NCI-H345 (cell line): ENCODE measurements at regions not wholly inside any gene's neighbourhood (a gene's known extent, or its start where the extent isn't known, plus 50 kb on each side); places are given as distances from the start of the nearest gene placed in this dataset.
A peak's percentile ranks its signal among the peaks of the same experiment; 100 is the strongest.

ENCODE experiments used
- DNase-seq: peaks from one replicate; lab custom pipeline; 2025; lab: John Stamatoyannopoulos, UW

DNA sequence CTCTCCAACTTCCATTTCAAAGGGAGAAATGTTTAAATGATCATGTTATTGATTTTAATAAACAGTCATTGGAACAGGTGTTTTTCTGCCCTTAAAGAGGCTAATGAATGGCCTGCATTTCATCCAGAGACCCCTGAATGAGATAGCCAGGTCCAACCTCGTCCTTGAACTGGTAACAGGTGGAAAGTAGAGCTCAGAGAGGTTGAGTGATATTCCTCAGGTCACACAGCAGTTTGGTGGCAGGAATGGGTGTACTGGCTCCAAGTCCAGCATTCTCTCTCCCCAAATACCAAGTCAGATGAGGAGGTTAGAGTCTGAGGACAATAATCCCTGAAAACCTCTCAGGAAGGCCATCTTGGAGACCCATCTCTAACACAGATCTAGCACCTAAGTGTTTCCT is 81.7 kb upstream of the ANO1 start:
- DNase-seq = no peak

DNA sequence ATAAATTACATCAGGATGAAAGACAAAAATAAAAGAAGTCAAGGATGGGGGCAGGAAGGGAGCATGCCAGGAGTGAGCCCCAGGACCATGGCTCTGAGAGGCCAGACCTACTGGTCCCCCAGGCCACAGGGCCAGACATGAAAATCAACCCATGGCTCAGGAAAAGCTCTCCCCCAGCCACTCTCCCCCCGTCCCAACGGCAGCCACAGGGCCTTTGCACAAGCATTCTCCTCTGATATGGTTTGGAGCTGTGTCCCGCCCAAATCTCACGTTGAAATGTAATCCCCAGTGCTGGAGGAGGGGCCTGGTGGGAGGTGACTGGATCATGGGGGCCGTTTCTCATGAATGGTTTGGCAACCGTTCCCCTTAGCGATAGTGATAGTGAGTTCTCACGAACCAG is 80.8 kb upstream of the ANO1 start:
- no peak for DNase-seq

DNA sequence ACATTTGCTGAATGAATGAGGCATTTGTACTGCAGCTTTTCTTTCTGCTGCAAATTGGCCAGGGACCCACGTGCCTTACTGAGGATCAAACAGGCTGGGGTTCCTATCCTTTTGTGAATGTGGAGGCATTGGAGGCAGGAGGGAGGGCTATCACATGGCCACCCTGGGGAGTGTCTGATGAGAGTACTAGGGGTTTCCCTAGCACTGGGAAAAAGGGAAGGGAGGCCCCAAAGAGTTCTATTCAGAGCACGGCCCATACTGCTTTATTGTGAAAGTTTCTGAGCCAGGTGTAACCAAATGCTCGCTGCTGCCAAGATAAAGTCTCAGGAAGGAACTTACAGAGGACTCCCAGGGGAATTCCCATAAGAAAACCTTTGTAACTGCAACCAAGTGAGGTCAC is 78.4 kb upstream of the ANO1 start:
- DNase-seq = no peak

DNA sequence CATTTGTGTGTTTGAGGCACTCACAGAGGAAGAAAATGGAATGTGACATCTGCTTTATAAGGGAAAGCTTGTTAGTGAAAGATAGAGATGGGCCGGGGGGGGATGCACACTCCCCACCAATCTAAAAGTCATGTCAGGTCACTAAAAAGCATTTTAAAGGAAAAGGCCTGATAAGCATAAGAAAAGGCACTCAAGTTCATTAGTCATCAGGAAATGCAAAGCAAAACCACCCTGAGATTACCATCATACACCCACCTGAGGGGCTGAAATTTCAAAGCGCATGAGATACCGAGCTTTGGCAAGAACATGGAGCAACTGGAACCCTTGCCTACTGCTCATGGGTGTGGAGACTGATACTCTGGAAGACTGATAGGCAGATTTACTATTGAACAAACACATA is 77.9 kb upstream of the ANO1 start:
- DNase-seq = no peak

DNA sequence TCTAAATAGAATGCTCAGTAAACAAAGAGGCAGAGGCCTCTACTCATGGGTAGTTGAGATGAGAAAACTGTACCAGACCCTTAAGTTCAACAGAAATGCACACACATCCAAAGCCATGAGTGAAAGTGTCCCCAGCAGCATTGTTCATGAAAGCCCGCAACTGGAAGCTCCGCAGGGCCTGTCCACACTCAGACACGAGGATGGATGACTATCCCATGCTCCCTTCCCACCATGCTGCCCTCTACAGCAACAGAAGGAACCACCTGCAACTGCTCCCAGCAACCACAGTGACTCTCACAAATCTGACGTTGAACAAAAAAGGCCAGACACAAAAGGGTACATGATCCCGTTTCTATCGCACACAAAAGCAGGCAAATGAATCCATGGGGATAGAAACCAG is 76.9 kb upstream of the ANO1 start:
- DNase-seq = peak; percentile 72

DNA sequence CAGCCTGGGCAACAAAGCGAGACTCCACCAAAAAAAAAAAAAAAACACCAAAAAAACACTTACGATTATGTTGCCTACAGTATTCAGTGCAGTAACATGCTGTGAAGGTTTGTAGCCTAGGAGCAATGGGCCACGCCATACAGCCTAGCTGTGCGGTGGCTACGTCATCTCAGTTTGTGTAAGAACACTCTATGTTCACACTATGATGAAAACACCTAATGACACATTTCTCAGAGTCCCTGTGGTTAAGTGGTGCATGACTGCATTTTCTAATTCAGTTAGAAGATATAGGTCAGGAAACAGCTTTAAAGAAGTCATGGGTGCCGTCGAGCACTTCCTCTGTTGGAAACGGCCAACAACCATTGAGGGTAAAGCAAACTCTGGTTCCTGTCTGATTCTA is 75.7 kb upstream of the ANO1 start:
- no peak for DNase-seq

DNA sequence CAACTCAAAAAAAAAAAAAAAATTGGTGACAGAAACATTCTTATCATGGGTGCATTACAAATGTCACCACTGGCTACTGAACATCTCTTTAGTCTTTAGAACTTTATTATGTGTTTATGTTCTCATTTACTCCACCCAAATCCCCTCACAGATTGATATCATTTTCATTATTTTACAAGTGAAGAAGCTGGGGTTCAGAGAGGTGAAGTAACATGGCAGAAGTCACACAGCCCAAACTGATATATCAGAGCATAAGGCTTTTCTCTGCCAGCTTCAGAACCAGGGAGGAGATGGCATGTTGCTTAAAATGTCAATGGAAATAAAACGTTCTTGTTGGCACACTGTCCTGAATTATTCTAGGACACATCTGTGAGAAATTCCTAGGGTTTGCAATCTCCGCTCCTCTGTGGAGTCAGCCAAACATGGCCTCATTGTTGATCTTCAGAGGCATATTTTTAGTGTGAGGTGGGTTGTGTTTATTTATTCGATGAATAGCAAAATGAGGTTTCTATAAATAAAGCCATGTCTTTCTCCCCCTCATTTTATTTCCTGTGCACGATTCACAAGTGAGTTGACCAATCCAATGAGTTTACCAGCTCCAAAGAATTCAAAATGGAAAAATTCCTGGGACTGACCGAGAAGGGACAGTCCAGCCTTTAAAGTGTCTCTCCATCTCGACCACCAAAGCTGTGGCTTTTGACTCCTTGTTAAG is 72.9 kb upstream of the ANO1 start:
- no peak for DNase-seq

DNA sequence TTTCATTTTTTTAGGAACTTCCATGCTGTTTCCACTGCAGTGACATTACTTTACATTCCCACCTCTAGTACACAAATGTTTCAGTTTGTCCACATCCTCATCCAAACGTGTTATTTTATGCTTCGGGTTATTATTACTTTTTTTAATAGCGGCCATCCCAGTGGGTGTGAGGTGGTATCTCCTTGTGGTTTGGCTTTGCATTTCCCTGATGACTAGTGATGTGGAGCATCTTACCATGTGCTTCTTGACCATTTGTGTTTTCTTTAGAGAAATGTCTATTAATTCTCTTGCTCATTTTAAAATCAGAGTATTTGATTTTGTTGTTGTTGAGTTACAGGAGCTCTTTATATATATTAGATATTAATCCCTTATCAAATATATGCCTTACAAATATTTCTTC is 70.3 kb upstream of the ANO1 start:
- DNase-seq = no peak

DNA sequence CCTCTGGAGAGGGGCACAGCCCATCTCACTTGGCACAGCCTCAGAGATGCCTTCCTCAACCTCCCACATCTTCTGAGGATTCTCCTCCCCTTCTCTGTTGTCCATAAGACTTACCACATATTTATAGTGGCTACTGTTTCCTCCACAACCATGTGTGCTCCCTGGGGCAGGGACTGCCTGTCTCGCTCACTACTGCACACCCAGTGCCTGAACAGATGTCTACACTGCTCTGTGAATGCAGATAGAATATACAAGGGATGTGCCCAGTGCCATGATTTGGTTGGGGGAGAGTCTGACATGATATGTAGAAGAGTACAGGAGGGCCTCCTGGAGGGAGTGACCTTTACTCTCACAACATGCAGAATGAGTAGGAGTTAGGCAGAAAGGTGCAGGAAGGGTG is 67.3 kb upstream of the ANO1 start:
- no peak for DNase-seq

DNA sequence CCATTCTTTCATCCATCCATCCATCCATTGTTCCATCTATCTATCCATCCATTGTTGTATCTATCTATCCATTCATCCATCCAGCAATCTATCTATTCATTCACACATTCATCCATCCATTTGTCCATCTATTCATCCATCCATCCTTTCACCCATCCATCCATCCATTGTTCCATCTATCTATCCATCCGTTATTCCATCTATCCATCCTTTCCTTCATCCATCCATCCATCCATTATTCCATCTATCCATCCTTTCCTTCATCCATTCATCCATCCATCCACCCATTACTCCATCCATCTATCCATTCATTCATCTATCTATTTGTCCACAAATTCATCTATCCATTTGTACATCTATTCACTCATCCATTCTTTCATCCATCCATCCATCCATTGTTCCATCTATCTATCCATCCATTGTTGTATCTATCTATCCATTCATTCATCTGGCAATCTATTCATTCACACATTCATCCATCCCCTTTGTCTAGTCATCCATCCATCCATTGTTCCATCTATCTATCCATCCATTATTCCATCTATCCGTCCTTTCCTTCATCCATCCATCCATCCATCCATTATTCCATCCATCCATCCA is 65.9 kb upstream of the ANO1 start:
- DNase-seq = no peak

DNA sequence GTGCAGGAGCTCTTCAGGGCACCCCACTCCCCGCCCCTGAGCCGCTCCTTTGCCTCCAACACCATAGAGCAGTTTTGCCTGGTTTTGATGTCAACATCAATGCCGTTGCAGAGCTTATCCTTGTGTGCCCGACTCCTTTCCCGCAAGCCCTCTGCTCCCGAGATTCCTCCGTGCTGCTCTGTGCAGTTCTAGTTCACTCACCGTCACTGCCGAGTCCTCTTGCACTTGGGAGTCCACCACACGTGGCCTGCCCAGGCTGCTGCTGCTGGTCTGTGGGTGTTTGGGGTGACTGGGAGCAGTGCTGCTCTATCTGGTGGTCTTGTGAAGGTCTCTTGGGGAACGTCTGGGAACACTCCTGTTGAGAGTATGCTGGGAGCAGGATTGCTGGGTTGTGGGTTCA is 63.8 kb upstream of the ANO1 start:
- no peak for DNase-seq

DNA sequence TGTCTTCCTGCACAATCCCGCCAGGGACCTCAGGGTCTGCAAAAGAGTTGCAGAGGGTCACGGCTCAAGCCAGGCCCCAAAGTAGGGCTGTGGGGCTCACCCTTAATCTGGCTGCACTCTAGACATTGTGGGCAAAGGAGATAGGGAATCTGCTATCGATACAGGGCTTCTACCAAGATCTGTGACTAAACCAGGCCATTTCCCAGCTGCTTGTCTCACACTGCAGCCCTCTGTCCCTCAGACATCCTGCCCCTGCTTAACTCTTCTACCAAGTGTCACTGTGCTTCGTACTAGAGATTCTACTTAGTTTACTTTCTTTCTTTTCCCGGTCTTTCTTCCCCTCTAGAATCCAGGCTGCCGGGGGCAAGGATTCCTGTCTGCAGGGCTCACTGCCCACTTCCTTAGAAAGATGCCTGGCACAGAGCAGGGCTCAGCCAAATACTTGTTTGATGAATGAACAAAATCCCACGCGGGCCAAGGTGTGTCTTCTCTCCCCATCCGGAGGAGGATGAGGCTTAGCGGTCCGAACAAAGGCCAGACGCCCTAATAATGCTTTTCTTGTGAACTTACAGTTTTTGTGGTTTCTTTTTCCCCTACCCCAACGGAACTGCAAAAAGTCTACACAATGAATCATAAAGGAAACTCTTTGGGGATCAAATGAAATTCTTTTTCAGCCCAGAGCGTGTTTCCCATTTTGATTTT is 61.3 kb upstream of the ANO1 start:
- DNase-seq = no peak

DNA sequence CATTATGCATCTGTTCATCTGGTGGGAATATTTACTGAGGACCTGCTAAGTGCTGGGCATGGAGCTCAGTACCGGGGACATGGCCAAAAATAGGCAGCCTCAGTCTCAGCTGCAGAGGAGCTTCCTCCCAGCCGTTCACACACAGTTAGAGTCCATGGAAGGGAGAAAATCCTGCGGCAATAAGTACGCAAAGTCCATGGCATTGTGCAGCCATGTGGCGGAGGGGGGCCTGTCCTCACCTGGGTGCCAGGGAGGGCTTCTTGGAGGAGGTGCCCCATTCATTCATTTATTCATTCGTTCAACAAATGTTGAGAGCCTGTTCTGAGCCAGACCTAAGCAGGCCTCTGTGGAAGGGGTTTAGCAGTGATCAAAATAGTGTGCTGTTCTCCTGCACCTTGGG is 59.3 kb upstream of the ANO1 start:
- no peak for DNase-seq

DNA sequence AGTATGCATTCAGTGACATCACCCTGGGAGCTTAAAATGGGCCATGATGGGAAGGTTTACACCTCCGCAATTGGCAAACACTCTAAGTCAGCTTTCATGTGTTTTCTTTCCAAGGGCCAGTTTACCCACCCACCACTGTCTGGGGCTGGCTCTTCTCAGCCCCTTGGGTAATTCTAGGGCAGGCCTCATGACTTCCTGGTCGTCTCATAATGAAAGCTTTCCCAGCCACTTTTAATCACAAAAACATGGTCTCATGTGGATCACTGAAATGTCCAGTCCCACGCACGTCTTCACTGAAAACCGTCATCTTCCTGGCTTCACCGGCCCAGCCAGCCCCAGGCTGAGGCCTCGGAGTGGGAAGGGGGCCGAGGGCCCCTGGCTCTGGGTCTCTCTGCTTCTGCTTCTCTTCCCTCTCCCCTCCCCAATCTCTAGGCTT is 58.5 kb upstream of the ANO1 start:
- DNase-seq = no peak

DNA sequence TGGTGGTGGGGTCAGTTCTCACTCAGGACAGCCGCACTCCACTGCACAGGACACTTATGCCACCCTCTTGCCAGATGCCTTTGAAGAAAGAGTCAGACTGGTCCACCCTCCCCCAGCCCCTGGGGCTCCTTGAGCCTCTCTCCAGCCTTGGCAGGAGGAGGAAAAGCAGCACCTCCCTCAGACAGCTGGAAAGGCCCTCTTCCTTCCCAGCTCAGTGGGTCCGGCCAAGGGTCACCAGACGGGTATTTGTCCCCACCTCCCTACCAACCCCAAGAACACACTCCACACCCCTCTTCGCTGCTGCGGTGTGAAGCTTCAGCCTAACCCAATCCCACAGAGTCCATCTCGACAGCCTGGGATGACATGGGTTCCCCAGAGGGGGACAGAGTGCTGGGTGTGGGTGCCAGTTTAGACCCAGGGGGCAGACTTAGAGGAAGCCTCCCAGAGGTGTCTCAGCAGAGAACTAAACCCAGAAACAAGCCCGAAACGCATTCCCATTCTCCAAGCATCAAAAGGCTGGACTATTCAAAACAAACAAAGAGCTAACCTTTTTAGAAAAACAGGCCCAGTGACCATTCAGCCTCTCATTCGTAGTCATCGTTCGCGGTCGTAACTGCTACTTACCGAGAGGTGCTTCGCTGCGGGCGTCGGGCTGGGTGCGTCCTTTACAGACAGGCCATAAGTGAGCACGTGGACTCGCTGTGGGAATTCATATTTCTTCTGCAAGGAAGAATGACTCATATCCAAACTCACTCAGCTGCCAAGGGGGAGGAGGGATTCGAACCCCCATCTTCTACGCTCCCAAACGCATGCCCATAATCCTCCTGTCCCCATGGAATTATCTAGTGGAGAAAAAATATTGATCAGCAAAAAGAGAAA is 57.5 kb upstream of the ANO1 start:
- DNase-seq = no peak

DNA sequence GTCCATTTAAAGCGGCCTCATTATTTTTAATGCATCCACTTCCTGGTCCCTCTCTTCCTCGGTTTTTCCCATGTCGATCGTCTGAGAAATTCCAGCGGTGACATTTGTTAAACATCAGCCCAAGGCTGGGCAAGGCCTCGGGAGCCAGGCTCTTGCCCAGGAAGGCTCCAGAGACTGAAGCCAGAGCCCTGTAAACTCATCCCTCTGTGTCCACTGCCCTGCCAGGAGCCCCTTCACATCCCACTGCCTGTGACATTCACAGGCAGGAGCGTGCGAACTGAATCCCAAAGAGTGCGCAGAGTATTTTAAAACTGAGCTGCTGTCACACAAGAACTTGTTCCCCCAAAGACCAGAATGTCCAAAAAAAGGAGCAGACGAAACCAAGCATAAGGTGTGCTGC is 56.5 kb upstream of the ANO1 start:
- no peak for DNase-seq

DNA sequence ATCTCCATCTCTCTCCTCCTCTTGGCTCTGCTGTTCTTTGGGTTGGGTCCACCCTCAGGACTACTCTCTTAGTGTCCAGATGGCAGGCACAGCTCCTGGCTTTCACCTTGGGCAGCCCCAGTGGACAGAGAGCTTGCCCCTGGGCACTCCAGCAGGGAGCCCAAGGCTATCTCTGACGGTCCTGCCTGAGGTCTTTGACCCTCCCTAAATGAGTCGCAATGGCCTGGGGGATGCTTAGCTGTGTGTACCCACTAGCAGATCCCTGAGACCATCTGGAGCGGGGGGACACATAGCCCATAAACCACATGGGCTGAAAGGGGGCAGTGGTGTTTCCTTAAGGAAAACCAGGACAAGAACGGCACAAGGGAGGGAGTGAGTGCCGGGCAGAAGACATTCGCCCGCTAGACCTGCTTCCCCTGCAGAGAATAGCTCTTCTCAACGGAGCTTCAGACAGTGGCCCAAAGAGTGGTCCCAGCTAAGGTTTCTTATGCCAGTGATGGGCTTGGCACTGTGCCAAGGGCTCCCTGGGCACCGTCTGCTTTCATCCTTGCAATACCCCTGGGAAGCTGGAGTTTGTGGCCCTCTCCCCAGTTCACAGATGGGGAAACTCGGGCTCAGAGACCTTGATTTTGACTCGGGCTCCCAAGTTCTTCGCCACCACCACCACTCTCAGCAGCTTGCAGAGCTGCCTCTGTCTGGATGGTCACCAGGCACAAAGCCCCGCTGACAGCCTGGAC is 53.9 kb upstream of the ANO1 start:
- no peak for DNase-seq

DNA sequence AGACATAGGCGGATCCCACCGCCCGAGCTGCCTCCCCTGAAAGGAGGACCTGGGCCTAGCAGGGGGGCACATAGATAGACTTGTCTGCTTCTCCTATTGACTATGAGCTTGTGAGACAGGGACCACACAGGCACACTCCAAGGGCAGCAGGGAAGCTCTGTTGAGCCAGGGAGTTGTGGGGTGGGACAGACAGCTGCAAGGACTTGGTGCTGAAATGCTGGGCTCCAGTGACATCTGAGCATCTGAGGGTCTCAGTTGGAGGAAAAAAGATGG is 53.4 kb upstream of the ANO1 start:
- DNase-seq = no peak

DNA sequence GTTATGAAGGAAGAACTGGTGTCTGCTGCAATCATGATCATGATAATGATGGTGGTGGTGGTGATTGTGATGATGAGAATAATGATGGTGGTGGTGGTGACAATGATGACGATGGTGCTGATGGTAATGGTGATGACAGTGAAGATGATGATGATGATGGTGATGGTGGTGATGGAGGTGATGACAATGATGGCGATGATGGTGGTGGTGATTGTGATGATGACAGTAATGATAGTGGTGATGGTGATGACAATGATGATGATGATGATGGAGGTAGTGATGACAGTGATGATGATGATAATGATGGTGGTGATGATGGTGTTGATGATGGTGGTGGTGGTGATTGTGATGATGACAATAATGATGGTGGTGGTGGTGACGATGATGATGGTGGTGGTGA is 52.8 kb upstream of the ANO1 start:
- no peak for DNase-seq

DNA sequence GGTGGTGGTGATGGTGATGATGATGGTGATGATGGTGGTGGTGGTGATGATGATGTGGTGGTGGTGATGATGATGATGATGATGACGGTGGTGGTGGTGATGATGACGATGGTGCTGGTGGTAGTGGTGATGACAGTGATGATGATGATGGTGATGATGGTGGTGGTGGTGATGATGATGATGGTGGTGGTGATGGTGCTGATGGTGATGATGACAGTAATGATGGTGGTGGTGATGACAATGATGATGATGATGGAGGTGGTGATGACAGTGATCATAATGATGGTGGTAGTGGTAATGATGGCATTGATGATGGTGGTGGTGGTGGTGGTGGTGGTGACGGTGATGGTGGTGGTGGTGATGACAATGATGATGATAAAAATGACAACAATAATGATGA is 52.1 kb upstream of the ANO1 start:
- no peak for DNase-seq

DNA sequence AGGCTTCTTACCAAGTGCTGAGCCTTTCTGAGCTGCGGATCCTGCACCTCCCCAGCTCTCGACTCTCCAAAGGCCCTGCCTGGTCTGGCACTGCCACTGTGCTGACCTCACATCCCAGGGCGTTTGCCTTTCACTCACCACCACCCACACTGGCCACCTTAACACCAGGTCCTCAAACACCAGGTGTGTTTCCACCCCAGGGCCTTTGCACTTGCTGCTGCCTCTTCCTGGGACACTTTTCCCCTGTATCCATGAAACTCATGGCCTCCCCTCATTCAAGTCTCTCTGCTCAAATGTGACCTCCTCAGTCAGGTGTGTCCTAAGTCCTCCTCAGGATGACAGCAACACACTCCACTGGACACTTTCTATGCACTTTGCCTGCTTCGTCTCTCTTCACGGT is 51.4 kb upstream of the ANO1 start:
- no peak for DNase-seq

DNA sequence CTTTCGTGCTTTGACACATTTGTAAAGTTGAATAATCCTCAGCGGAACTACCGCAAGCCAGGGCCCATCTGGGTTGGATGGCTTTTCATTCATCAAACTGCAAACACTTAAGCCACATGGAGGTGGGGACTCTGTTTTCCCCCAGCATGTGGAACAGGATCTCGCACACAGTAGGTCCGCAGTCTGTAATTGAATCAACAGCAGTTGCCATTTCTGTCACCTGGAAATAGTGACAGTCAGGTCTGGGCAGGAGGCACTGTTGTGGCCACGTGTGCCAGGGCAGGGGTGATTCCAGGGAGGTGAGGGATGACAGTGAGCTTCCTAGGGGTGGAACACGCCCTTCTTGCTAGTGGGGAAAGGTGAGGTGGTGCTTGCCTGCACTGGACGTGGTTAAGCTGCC is 50.7 kb upstream of the ANO1 start:
- DNase-seq = no peak
